Activated CD8-positive, alpha-beta T cell treated with anti-CD3 and anti-CD28 coated beads for 36 hours (primary cell): ENCODE measurements at regions not wholly inside any gene's neighbourhood (a gene's known extent, or its start where the extent isn't known, plus 50 kb on each side); places are given as distances from the start of the nearest gene placed in this dataset.

ENCODE experiments used
- ATAC-seq: fragments of 200-7000 bp; cut with Tn5 transposase; one replicate; pipeline ENCODE4 v1.10.0; 2021; ENCODE audit warnings: mild to moderate bottlenecking, moderate library complexity
- CTCF ChIA-PET: fragments of 350-600 bp; sonication (Branson Sonifier 250); formaldehyde crosslinking; loops from one replicate; lab custom pipeline; 2021; ENCODE audit warnings: antibody characterized with exemption; lab: Charles Lee
- POLR2A ChIA-PET: fragments of 350-600 bp; sonication (Branson Sonifier 250); formaldehyde crosslinking; loops from one replicate; lab custom pipeline; 2021; ENCODE audit warnings: antibody characterized with exemption; lab: Charles Lee
- DNase-seq: peaks from one replicate; pipeline ENCODE4 v3.0.0-alpha.2; 2020
- H3K27ac Mint-ChIP-seq: one replicate; pipeline ENCODE4 v1.8.0; 2021; ENCODE audit warnings: mild to moderate bottlenecking, mixed read lengths
- H3K27me3 Mint-ChIP-seq: one replicate; pipeline ENCODE4 v1.8.0; 2021; ENCODE audit warnings: mixed read lengths
- H3K36me3 Mint-ChIP-seq: one replicate; pipeline ENCODE4 v1.8.0; 2021; ENCODE audit warnings: low read depth, mixed read lengths
- H3K4me1 Mint-ChIP-seq: one replicate; pipeline ENCODE4 v1.8.0; 2021; ENCODE audit warnings: low read depth, mixed read lengths
- H3K4me3 Mint-ChIP-seq: one replicate; pipeline ENCODE4 v1.8.0; 2021; ENCODE audit warnings: mild to moderate bottlenecking, moderate library complexity, mixed read lengths
- H3K9me3 Mint-ChIP-seq: one replicate; pipeline ENCODE4 v1.8.0; 2021; ENCODE audit warnings: mixed read lengths
- CTCF ChIP-seq: fragments of 200-600 bp; IDR thresholded peaks from one replicate; pipeline ENCODE4 v1.8.0; 2022; ENCODE audit warnings: antibody characterized with exemption, mild to moderate bottlenecking
- intact Hi-C: fragments of 100-400 bp; cut with micrococcal nuclease; formaldehyde crosslinking; loops from one replicate; pipeline ENCODE4 v1.10.0; 2022

GRCh38 chr16:63461248-63461841, 1425.1 kb upstream of the CDH8 start:
- intact Hi-C loops = no loop called here
- H3K4me1 Mint-ChIP-seq = no peaks in the 10 kb centered on the region
- TF ChIP-seq CTCF = no peak
- peaks cover 10% of the 10 kb centered on the region for H3K9me3 Mint-ChIP-seq
- H3K27me3 Mint-ChIP-seq = no peaks in the 10 kb centered on the region
- ChIA-PET CTCF (no interaction called here), POLR2A (no interaction called here)
- DNase-seq (no peak), ATAC-seq (no peak)
- no peaks in the 10 kb centered on the region for H3K36me3 Mint-ChIP-seq
- no peak overlapping the region for H3K27ac Mint-ChIP-seq
- H3K4me3 Mint-ChIP-seq = no peak overlapping the region

- H3K9me3 Mint-ChIP-seq = peaks cover 14% of the 10 kb centered on the region
- no peaks in the 10 kb centered on the region for H3K4me1 Mint-ChIP-seq
- ATAC-seq (no peak), DNase-seq (no peak)
- intact Hi-C loops = no loop called here
- CTCF ChIA-PET = no interaction called here
- no peak overlapping the region for H3K4me3 Mint-ChIP-seq
- POLR2A ChIA-PET = no interaction called here
- no peaks in the 10 kb centered on the region for H3K36me3 Mint-ChIP-seq
- TF ChIP-seq CTCF = no peak
- no peaks in the 10 kb centered on the region for H3K27me3 Mint-ChIP-seq
- H3K27ac Mint-ChIP-seq = no peak overlapping the region
Measured at GRCh38 chr16:63458846-63459245, 1422.6 kb upstream of the CDH8 start.

- no peak for TF ChIP-seq CTCF
- ChIA-PET CTCF (no interaction called here), POLR2A (no interaction called here)
- ATAC-seq (no peak), DNase-seq (no peak)
- H3K27me3 Mint-ChIP-seq = no peaks in the 10 kb centered on the region
- no peaks in the 10 kb centered on the region for H3K36me3 Mint-ChIP-seq
- H3K4me3 Mint-ChIP-seq = no peak overlapping the region
- no peaks in the 10 kb centered on the region for H3K4me1 Mint-ChIP-seq
- intact Hi-C loops = no loop called here
- H3K9me3 Mint-ChIP-seq = peaks cover 14% of the 10 kb centered on the region
- no peak overlapping the region for H3K27ac Mint-ChIP-seq
Measured at GRCh38 chr16:63457869-63458268, 1421.6 kb upstream of the CDH8 start.

GRCh38 chr16:63453261-63453660, 1417.0 kb upstream of the CDH8 start:
- no peak overlapping the region for H3K27ac Mint-ChIP-seq
- CTCF ChIA-PET = no interaction called here
- DNase-seq = no peak
- POLR2A ChIA-PET = no interaction called here
- peaks cover 21% of the 10 kb centered on the region for H3K9me3 Mint-ChIP-seq
- H3K4me3 Mint-ChIP-seq = no peak overlapping the region
- no peak for ATAC-seq
- intact Hi-C loops = no loop called here
- TF ChIP-seq CTCF = no peak
- H3K27me3 Mint-ChIP-seq = no peaks in the 10 kb centered on the region
- no peaks in the 10 kb centered on the region for H3K36me3 Mint-ChIP-seq
- H3K4me1 Mint-ChIP-seq = no peaks in the 10 kb centered on the region

- Mint-ChIP-seq H3K4me1 (no peaks in the 10 kb centered on the region), H3K9me3 (peaks cover 22% of the 10 kb centered on the region), H3K27ac (no peak overlapping the region), H3K27me3 (no peaks in the 10 kb centered on the region), H3K4me3 (no peak overlapping the region), H3K36me3 (no peaks in the 10 kb centered on the region)
- TF ChIP-seq CTCF = no peak
- no peak for ATAC-seq
- CTCF ChIA-PET = interaction anchor here (1.3 kb wide), 1 partner anchor 86 kb away, joined by 4 read pairs; no protein-coding TSS in a partner anchor
- intact Hi-C loops = no loop called here
- DNase-seq = no peak
- POLR2A ChIA-PET = no interaction called here
Measured at GRCh38 chr16:63447121-63447520, 1410.9 kb upstream of the CDH8 start.
